ENCODE measurements at regions not wholly inside any gene's neighbourhood (a gene's known extent, or its start where the extent isn't known, plus 50 kb on each side); places are given as distances from the start of the nearest gene placed in this dataset.
"Not testable (repeated sequence)": the region's sequence is repeated elsewhere in the genome, so short reads cannot be mapped to it uniquely, and the experiment has no call there.

DNA sequence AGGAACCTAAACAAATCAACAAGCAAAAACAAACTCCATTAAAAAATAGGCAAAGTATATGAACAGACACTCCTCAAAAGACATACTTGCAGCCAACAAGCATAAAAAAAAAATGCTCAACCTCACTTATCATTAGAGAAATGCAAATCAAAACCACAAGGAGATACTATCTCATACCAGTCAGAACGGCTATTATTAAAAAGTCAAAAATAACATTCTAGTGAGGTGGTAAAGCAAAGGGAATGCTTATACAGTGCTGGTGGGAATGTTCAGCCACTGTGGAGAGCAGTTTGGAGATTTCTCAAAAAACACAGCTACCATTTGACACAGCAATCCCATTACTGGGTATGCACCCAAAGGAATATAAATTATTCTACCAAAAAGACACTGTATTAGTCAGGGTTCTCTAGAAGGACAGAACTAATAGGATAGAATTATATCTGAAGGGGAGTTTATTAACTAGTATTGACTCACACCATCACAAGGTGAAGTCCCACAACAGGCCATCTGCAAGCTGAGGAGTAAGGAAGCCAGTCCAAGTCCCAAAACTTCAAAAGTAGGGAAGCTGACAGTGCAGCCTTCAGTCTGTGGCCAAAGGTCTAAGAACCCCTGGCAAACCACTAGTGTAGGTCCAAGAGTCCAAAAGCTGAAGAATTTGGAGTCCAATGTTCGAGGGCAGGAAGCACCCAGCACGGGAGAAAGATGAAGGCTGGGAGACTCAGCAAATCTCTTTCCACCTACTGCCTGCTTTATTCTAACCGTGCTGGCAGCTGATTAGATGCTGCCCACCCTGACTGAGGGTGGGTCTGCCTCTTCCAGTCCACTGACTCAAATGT lies 101.6 kb upstream of the KRAS start:
- DNase-seq (ENCODE audit: missing footprints) (no peak), ATAC-seq (no peak)
- intact Hi-C loops (cut with DNase I) = no loop called here

DNA sequence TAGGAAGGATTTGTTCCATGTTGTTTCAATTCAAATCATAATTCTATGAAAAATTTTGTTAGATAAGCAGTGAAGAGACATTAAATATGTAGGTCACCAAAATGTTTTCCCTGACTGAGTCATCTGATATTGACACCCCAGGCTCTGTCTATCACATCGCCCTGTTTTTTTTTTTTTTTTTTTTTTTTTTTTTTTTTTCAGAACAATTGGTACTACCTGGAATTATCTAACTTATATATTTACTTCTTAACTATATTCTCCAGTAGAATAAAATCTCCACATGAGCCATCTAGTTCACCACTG lies 97.8 kb upstream of the KRAS start:
- intact Hi-C loops (cut with DNase I) = loop anchor here (5.0 kb wide), 1 partner anchor 51 kb away; no protein-coding TSS in a partner anchor
- ATAC-seq (no peak), DNase-seq (ENCODE audit: missing footprints) (no peak)

DNA sequence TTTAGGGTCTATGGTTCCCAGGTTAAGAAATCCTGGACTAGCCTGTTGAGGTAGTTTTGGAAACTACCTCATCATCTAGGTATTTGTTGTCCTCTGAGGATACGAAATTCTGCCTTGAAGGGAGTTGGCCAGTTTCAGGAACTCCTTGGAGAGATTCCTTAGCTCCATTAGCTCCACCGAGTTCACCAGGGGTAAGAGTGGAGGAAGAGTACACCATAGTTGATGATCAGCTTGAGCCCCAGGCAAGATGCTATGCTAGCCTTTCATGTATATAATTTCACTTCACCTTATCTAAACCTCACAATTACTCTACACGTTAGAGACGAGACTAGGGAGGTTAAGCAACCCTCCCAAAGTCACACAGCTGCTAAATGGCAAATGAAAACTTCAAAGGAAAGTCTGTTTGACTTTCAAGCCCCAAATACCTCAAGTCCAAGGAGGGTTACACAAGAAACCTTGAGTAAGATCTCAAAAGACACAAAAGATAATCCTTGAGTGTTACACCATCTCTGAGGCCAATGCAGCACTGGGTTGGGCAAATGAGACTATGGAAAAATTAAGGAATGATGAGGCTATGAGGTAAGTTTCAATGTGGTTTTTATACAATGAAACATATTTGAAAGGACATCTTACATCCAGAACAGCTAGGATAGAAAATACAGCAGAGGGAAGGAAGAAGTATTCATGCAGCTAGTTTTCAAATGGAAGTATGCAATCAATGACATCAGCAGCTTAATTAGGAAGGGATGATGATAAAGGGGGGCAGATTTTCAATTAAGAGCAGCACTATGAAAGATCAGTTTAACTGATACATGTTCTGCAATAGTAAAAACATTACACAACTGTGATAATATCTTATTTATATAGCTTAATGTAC lies 97.2 kb upstream of the KRAS start:
- no peak for DNase-seq (ENCODE audit: missing footprints)
- ATAC-seq = no peak
- intact Hi-C loops (cut with DNase I) = loop anchor here (5.0 kb wide), 1 partner anchor 51 kb away; no protein-coding TSS in a partner anchor

DNA sequence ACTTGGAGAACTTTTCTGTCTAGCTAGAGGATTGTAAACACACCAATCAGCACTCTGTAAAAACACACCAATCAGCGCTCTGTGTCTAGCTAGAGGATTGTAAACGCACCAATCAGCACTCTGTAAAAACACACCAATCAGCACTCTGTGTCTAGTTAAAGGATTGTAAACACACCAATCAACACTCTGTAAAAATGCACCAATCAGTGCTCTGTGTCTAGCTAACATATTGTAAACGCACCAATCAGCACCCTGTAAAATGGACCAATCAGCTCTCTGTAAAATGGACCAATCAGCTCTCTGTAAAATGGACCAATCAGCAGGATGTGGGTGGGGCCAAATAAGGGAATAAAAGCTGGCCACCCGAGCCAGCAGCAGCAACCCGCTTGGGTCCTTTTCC lies 91.1 kb upstream of the KRAS start:
- intact Hi-C loops (cut with DNase I); DNase-seq (ENCODE audit: missing footprints): not testable (repeated sequence)

DNA sequence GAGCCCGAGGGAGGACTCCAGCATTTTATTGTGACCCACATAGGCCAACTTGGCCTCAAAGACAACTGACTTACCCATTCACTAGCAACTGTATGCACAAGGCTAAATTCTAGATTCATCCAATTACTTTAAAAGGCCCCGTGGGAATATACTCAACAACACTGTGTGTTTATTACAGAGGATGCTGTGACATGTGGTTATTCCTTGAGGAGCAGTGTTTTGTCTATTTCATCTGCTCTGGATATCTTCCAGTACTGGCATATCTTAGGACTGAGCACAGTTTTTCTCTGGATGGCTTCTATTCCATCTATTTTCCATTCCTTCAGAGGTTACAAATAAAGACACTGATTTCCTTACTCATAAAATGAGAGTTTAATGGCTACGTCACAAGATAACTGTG lies 87.2 kb upstream of the KRAS start:
- intact Hi-C loops (cut with DNase I) = no loop called here
- no peak for DNase-seq (ENCODE audit: missing footprints)
- ATAC-seq = no peak

More for the DNA sequence above, 91.1 kb upstream of the KRAS start:
- ATAC-seq = not testable (repeated sequence)

DNA sequence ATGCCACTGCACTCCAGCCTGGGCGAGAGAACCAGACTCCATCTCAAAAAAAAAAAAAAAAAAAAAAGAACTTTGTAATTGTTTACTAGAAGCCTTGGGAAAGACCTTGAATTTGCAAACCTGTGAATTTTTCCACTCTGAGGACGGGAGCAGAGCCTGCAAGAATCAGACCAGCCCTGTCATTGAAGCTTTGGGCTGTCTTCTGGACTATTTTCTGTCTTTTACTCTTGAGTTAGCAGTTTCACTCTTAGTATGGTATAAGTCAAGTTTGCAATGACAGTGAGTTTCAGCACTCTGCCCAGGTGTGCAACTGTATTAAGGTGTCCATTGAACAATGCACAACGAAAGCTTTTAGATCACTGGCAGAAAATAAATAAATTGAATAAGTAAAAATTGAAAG lies 81.4 kb upstream of the KRAS start:
- DNase-seq (ENCODE audit: missing footprints) (no peak), ATAC-seq (no peak)
- intact Hi-C loops (cut with DNase I) = no loop called here

DNA sequence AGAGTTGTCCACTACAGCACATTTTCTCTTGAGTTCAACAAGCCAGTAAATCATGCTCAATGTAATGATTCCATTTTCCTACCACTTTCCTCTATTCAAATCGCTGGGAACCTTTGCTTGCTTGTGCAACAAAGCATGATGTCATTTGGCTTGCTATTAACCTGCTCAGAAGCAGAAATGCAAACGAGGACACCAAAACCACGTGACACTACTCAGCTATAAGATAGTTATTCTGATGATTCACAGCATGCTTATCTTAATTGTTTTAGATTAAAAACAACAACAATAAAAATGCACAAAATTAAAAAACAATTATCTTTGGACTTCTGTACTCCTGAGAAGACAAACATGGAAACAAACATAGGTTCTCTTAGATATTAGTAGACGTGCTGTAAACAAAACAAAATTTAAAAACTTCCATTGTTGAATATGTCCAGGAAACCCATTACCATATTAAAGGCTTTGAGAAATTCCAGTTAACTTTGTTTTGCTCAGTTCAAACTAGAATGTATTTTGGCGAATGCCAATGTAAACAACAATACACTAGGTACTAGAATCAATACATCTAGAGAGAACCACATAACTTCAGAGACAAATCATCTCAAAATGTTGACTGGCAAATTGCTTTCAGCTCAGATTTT lies 77.5 kb upstream of the KRAS start:
- DNase-seq (ENCODE audit: missing footprints) (no peak), ATAC-seq (no peak)
- intact Hi-C loops (cut with DNase I) = no loop called here

DNA sequence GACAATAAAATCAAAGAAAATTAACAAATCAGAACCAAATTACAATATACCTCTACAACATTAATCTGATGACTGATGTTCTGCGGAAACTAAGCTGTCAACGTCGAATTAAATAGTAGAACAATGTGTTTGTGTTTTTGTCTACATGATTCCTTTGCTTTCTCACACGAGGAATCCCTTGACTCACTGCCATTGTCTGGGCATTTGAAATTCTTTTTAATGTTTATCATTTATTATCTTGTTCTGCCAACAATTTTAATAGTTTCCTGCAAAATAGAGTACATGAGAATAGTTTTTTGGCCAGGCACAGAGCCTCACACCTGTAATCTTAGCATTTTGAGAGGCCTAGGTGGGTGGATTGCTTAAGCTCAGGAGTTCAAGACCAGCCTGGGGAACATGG lies 76.6 kb upstream of the KRAS start:
- DNase-seq (ENCODE audit: missing footprints) = no peak
- intact Hi-C loops (cut with DNase I) = no loop called here
- ATAC-seq = no peak

DNA sequence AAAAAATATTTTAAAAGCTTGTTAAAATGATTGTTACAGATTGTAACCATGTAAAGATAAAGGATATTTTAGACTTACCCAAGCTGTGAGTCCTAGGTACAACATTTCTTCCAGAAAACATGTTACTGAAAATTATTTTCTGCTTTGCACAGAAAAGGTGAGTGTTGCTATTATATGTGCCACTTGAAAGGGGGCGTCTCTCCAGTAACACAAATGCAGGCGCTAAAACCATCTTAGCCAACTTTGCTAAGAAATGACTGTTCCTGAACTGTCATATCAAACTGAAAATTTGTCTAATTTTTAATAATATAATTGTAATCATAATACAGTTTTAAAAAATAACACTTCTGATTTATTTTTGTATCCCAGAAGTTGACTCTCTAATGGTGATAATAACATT lies 75.6 kb upstream of the KRAS start:
- ATAC-seq (no peak), DNase-seq (ENCODE audit: missing footprints) (no peak)
- intact Hi-C loops (cut with DNase I) = no loop called here

DNA sequence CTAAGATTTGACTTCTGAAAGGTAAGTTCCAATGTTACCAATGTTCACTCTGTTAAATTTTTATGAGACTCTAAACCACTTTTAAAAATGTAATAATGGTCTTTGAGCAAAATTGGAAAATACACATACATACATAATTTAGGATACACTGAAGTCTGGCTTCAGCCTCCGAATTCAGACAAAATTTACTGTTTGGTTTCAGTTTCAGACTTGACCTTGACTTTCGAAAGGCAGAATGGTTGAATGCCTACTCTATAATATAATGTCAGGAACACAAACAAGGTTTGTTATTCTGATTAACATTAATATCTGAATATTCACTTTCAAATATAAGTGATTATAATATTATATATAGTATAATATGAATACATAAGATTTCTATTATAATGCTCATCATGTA lies 74.1 kb upstream of the KRAS start:
- intact Hi-C loops (cut with DNase I) = no loop called here
- no peak for ATAC-seq
- no peak for DNase-seq (ENCODE audit: missing footprints)

DNA sequence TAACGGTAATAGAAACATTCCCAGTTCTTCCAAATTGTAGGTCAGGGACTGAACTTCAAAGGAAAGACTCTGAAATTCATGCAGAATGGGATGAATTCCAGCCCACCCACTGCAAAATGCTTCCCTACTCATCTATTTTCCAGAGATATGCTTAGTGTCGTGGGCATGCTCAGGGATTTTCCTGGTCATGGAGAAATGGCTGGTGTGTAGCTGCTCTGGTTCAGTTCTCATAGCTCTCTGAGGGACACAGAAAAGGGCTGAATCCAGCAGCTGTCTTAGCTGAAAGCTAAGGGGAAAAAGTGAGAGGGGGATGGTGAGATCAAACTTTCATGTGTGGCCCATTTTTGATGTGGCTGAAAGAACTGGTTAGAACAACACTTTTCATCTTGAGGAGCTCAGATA lies 72.9 kb upstream of the KRAS start:
- intact Hi-C loops (cut with DNase I) = no loop called here
- DNase-seq (ENCODE audit: missing footprints) (no peak), ATAC-seq (no peak)

DNA sequence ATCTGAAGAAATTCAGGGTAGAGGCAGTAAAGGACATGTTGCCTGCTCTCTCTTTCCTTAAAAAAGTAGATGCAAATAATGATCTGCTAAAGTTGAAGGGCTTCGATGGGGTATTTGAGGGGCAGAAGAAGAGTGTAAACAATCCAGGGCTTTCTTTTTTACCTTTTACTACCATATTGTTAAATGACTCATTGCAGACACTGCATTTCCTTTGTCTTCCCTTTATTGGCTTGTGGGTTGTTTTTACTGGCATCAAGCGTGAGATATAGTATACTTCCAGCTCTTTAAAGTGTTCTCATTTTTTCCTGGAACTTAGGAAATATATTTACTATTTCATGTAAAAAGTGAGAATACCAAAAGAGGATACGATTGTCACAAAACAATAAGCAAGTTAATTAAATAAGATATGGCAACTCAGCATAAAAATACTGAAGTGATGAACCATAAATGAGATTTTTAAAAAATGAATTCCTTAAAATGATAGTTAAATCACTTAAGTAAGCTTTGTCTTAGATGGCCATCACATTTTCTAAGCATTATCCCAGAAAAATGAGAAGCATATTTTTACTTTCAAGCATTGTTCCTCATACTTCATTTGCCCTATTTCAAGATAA lies 72.3 kb upstream of the KRAS start:
- intact Hi-C loops (cut with DNase I) = no loop called here
- ATAC-seq (no peak), DNase-seq (ENCODE audit: missing footprints) (no peak)

DNA sequence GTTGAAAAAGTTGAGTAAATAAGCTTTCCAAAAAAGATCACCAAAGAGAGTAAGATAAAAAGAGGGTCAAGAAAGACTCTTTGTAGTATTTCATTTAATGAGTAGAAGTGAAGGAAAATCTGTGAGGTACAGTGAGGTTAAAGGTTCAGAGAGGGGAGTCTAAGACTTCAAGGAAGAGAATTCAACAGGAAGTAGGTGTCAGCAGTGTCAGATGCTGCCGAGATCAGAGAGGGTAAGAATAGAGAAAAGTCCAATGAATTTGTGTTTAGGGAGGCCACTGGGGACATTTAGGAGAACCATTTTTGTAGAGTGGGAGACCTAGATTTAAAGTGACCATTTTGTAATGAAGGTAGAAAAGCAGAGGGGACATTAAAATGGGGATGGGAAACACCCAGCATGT lies 71.6 kb upstream of the KRAS start:
- intact Hi-C loops (cut with DNase I) = no loop called here
- ATAC-seq = no peak
- no peak for DNase-seq (ENCODE audit: missing footprints)

DNA sequence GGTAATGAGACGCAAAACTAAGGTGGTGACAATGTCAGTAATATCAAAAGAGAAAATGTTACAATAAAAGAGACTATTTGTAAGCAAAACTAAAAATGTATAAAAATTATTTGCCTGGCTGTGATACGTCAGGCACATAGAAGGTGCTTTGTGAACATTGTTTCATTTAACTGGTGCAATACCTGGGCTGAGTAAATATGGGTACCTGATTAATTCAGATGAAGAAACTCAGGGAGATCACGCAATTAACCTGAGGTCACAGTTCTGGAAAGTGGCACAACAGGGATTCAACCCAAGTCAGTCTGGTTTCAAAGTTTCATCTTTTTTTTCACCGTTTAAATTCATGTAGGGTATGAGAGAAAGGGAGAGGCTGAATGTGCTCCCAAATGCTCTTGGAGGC lies 71.0 kb upstream of the KRAS start:
- DNase-seq (ENCODE audit: missing footprints) = no peak
- intact Hi-C loops (cut with DNase I) = no loop called here
- ATAC-seq = no peak

DNA sequence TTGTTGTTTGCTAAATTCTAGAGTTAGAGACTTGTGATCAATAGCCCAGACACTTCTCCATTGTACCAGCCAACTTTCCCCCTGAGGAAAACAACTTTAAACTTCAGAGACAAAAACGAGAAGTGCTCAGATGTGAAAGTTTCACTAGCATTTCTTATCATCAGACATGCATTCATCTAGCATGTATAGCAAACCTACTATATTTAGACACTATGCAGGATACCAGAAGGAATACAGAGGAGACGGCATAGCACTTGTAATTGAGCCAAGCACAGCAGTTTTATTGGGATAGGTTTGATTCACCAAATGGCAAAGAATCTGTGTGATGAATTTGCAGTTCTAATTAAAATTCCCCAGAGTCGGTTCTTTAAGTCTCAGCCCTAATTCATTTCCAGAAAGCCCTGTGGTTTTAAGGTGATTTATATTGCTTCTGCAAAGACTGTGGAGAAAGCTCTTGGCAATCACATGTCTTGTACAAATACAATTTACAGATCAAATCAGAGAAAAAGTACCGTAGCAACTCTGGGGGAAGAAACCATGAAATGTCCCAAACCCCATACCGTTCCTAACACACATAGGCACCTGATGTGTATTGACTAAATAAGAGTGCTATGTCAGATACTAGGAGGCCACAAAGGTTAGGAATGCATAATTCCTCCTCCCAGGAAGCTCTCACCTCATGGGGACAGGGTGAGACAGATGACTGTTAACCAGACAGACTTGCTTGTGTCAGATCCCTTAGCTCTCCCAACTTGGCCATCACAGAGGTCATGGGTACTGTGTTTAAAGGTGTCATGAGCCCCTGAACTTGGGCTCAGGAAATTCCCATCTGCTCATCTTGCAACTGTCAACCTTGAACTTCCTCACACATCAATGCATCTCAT lies 69.6 kb upstream of the KRAS start:
- ATAC-seq (no peak), DNase-seq (ENCODE audit: missing footprints) (no peak)
- intact Hi-C loops (cut with DNase I) = no loop called here

DNA sequence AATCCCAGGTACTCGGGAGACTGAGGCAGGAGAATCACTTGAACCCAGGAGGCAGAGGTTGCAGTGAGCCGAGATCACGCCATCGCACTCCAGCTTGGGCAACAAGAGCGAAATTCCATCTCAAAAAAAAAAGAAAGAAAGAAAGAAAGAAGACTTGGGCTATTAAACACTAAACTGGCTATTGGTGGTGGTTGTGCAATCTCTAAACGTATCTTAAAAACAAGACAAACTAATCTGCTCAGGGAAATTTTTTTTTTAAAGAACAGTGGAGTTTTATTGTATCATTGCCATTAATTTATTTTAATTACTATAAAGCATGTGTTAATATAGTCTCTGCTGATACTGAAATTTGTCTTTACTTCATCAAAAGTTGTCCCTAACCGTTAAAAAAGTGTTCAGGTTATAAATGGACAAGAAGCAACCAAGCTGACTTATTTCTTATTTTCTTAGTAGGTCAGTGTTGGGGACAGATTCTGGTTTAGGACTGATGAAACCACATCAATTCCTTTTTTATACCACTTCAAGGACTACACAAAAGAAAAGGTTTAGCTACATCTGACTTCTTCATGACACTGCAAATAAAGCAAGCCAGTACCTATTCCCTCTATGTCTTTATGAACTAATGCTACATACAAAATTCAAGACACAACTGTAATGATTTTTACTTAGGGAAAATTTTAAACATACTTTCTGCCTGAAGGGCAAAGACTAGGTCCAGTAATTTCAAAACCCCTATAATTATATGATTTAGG lies 68.7 kb upstream of the KRAS start:
- no peak for ATAC-seq
- DNase-seq (ENCODE audit: missing footprints) = no peak
- intact Hi-C loops (cut with DNase I) = no loop called here

DNA sequence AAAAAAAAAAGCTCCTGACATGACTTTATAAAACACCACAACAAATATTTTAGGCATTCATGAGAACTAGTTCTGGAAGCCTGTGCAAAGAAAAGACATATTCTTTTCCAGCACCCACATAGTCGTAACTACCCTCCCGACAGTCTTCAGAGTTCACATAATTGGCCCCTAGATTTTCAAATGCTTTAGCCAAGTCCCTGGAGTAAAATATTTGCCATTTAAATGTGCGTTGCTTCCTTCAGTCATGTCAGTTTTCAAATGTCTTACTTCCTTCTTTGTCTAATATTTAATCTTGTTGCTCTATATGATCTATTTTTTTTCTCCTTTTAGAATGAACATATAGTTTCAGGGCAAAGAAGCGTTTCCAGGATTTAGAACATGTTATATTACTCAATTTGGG lies 66.8 kb upstream of the KRAS start:
- ATAC-seq = no peak
- intact Hi-C loops (cut with DNase I) = no loop called here
- DNase-seq (ENCODE audit: missing footprints) = no peak

DNA sequence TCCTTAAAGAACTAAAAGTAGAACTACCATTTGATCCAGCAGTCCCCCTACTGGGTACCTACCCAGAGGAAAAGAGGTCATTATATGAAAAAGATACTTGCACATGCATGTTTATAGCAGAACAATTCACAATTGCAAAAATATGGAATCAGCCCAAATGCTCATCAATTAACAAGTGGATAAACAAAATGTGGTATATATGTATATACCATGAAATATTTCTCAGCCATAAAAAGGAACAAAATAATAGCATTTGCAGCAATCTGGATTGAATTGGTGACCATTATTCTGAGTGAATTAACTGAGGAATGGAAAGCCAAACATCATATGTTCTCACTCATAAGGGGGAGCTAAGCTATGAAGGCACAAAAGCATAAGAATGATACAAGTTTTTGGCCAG lies 64.7 kb upstream of the KRAS start:
- DNase-seq (ENCODE audit: missing footprints) (no peak), ATAC-seq (no peak)
- intact Hi-C loops (cut with DNase I) = no loop called here
